ENCODE measurements at regions not wholly inside any gene's neighbourhood (a gene's known extent, or its start where the extent isn't known, plus 50 kb on each side); places are given as distances from the start of the nearest gene placed in this dataset.

DNA sequence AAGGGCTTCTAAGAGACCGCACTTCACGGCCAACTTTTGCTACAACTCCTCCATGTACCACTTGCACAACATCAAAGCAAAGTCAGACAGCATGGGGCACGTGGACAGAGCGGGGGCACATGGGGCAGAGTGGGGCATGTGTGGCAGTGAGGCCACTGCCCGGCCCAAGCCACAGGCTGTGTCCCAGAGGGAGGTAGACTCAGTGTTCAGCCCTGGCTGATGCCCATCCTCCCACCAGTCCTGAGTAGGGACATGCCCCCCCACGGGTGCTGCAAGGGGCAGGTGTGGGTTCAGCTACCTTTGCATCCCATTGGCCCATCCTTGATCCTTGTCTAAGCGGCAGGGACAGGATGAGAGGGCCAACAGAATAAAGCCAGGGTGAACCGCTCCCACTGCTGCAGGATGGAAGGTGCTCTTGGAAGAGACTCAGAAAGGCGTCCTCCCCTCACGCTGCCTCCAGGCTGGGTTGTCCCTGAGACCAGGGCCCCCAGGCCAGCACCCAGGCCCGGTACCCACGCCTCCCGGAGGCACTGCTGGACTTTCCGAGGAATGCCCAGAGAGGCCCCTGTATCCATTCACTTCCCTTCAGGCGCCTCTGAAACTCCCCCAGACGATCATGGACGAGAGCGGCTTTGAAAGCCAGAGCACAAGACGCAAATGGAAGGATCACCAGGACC is 218.2 kb downstream of the NDUFA10 start:
- TF ChIP-seq, protein P1, sequence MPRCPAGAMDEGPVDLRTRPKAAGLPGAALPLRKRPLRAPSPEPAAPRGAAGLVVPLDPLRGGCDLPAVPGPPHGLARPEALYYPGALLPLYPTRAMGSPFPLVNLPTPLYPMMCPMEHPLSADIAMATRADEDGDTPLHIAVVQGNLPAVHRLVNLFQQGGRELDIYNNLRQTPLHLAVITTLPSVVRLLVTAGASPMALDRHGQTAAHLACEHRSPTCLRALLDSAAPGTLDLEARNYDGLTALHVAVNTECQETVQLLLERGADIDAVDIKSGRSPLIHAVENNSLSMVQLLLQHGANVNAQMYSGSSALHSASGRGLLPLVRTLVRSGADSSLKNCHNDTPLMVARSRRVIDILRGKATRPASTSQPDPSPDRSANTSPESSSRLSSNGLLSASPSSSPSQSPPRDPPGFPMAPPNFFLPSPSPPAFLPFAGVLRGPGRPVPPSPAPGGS (IDR thresholded peaks at IDR 0.05; ENCODE audit: borderline replicate concordance, insufficient read depth, low read depth, low read length, poor library complexity, severe bottlenecking), result no peak
- no peak for TF ChIP-seq EP300 (IDR thresholded peaks at IDR 0.05; ENCODE audit: borderline replicate concordance in 1 of 2, control insufficient read depth in 1 of 2, low read depth in 2 of 2, low read length in 2 of 2)
- TF ChIP-seq BRCA1 (IDR thresholded peaks at IDR 0.05; ENCODE audit: low read depth, low read length), result no peak
- TF ChIP-seq, protein P2, sequence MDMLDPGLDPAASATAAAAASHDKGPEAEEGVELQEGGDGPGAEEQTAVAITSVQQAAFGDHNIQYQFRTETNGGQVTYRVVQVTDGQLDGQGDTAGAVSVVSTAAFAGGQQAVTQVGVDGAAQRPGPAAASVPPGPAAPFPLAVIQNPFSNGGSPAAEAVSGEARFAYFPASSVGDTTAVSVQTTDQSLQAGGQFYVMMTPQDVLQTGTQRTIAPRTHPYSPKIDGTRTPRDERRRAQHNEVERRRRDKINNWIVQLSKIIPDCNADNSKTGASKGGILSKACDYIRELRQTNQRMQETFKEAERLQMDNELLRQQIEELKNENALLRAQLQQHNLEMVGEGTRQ (IDR thresholded peaks at IDR 0.05; ENCODE audit: borderline replicate concordance, low read depth, low read length), result no peak
- TF ChIP-seq RBBP5 (conservative IDR thresholded peaks at IDR 0.05), result no peak
- TF ChIP-seq, protein P3, sequence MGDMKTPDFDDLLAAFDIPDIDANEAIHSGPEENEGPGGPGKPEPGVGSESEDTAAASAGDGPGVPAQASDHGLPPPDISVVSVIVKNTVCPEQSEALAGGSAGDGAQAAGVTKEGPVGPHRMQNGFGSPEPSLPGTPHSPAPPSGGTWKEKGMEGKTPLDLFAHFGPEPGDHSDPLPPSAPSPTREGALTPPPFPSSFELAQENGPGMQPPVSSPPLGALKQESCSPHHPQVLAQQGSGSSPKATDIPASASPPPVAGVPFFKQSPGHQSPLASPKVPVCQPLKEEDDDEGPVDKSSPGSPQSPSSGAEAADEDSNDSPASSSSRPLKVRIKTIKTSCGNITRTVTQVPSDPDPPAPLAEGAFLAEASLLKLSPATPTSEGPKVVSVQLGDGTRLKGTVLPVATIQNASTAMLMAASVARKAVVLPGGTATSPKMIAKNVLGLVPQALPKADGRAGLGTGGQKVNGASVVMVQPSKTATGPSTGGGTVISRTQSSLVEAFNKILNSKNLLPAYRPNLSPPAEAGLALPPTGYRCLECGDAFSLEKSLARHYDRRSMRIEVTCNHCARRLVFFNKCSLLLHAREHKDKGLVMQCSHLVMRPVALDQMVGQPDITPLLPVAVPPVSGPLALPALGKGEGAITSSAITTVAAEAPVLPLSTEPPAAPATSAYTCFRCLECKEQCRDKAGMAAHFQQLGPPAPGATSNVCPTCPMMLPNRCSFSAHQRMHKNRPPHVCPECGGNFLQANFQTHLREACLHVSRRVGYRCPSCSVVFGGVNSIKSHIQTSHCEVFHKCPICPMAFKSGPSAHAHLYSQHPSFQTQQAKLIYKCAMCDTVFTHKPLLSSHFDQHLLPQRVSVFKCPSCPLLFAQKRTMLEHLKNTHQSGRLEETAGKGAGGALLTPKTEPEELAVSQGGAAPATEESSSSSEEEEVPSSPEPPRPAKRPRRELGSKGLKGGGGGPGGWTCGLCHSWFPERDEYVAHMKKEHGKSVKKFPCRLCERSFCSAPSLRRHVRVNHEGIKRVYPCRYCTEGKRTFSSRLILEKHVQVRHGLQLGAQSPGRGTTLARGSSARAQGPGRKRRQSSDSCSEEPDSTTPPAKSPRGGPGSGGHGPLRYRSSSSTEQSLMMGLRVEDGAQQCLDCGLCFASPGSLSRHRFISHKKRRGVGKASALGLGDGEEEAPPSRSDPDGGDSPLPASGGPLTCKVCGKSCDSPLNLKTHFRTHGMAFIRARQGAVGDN (IDR thresholded peaks at IDR 0.05), result no peak
- TF ChIP-seq, protein P4, sequence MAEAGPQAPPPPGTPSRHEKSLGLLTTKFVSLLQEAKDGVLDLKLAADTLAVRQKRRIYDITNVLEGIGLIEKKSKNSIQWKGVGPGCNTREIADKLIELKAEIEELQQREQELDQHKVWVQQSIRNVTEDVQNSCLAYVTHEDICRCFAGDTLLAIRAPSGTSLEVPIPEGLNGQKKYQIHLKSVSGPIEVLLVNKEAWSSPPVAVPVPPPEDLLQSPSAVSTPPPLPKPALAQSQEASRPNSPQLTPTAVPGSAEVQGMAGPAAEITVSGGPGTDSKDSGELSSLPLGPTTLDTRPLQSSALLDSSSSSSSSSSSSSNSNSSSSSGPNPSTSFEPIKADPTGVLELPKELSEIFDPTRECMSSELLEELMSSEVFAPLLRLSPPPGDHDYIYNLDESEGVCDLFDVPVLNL (IDR thresholded peaks at IDR 0.05; ENCODE audit: low read depth, low read length), result no peak

Data from GM12878 (cell line).